Prostate gland (tissue), 2 donors: ENCODE measurements at regions not wholly inside any gene's neighbourhood (a gene's known extent, or its start where the extent isn't known, plus 50 kb on each side); places are given as distances from the start of the nearest gene placed in this dataset.

ENCODE experiments used
- CTCF ChIP-seq, 4 experiments: fragments of 200-600 bp in 2 of 4; fragments of 450-650 bp in 2 of 4; sonication (generic) in 2 of 4; IDR thresholded peaks; 1 replicate in 3 of 4; 2 replicates in 1 of 4; pipeline ENCODE4 v1.5.1; 2016 to 2019; ENCODE audit warnings: antibody characterized with exemption in 4 of 4, mild to moderate bottlenecking in 2 of 4, moderate library complexity in 2 of 4
- POLR2AphosphoS5 ChIP-seq: sonication (generic); formaldehyde crosslinking; IDR thresholded peaks from one replicate; pipeline ENCODE4 v1.6.1; 2017; ENCODE audit warnings: antibody characterized with exemption

GRCh38 chr13:76690611-76691010 lies 195.6 kb downstream of the KCTD12 start:
- TF ChIP-seq CTCF (IDR thresholded peaks at IDR 0.05): no peak
- TF ChIP-seq POLR2AphosphoS5: no peak
